Esophagus squamous epithelium (tissue), 4 donors: ENCODE measurements at regions not wholly inside any gene's neighbourhood (a gene's known extent, or its start where the extent isn't known, plus 50 kb on each side); places are given as distances from the start of the nearest gene placed in this dataset.

Experiments
- CTCF ChIP-seq, 6 experiments: fragments of 450-650 bp in 4 of 6; fragments of 200-600 bp in 2 of 6; sonication (generic) in 2 of 6; IDR thresholded peaks; one replicate each; pipeline ENCODE4 v1.5.1; 2016 to 2019; ENCODE audit warnings: antibody characterized with exemption in 6 of 6, mild to moderate bottlenecking in 4 of 6, moderate library complexity in 4 of 6
- POLR2A ChIP-seq, 4 donors: fragments of 450-650 bp; IDR thresholded peaks; one replicate each; pipeline ENCODE4 v1.6.1; 2017; ENCODE audit warnings: antibody characterized with exemption in 4 of 4, mild to moderate bottlenecking in 4 of 4, moderate library complexity in 3 of 4

GRCh38 chr5:87152886-87153285, 114.8 kb upstream of the RASA1 start:
- TF ChIP-seq CTCF (IDR thresholded peaks at IDR 0.05), result no peak
- TF ChIP-seq POLR2A (IDR thresholded peaks at IDR 0.05), result no peak
